Right lobe of liver (tissue), 4 donors: ENCODE measurements at regions not wholly inside any gene's neighbourhood (a gene's known extent, or its start where the extent isn't known, plus 50 kb on each side); places are given as distances from the start of the nearest gene placed in this dataset.

ENCODE experiments used
- POLR2A ChIP-seq: fragments of 450-650 bp; IDR thresholded peaks from one replicate; pipeline ENCODE4 v1.6.1; 2017; ENCODE audit warnings: antibody characterized with exemption, mild to moderate bottlenecking
- TF ChIP-seq, protein P1 (sequence below), 4 donors: fragments of 200-600 bp in 3 of 4; fragments of 450-650 bp in 1 of 4; IDR thresholded peaks; one replicate each; pipeline versions ENCODE4 v1.5.1 to v1.8.0; 2016 to 2022; ENCODE audit warnings: antibody characterized with exemption in 4 of 4, mild to moderate bottlenecking in 2 of 4
- donor health status: DM: no; HTN: no; CAD: no.
- donor health status: DM: no; HTN: no; CAD: no.
- donor health status: DM: no; HTN: yes; CAD: no.

DNA sequence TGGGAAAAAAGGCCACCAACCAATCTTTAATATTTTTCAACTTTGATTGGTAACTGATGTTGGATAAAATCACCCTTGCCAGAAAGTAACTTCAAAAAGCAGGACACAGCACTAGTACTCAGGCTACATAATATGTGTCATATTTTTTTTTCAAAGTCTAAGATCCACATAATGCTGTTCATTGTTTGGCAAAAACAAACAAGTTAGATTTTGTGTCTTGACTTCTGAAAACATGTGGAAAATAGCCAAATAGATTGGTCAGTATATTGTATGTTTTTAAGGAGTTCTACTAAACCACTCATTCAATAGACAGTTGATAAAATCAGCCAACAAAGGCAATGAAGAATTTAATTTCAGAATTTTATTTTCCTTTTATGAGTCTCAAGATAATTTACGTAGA is 111.7 kb upstream of the CCDC54 start:
- no peak for TF ChIP-seq POLR2A
- TF ChIP-seq, protein P1, sequence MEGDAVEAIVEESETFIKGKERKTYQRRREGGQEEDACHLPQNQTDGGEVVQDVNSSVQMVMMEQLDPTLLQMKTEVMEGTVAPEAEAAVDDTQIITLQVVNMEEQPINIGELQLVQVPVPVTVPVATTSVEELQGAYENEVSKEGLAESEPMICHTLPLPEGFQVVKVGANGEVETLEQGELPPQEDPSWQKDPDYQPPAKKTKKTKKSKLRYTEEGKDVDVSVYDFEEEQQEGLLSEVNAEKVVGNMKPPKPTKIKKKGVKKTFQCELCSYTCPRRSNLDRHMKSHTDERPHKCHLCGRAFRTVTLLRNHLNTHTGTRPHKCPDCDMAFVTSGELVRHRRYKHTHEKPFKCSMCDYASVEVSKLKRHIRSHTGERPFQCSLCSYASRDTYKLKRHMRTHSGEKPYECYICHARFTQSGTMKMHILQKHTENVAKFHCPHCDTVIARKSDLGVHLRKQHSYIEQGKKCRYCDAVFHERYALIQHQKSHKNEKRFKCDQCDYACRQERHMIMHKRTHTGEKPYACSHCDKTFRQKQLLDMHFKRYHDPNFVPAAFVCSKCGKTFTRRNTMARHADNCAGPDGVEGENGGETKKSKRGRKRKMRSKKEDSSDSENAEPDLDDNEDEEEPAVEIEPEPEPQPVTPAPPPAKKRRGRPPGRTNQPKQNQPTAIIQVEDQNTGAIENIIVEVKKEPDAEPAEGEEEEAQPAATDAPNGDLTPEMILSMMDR (IDR thresholded peaks at IDR 0.05): no peak
